ENCODE measurements at regions not wholly inside any gene's neighbourhood (a gene's known extent, or its start where the extent isn't known, plus 50 kb on each side); places are given as distances from the start of the nearest gene placed in this dataset.

DNA sequence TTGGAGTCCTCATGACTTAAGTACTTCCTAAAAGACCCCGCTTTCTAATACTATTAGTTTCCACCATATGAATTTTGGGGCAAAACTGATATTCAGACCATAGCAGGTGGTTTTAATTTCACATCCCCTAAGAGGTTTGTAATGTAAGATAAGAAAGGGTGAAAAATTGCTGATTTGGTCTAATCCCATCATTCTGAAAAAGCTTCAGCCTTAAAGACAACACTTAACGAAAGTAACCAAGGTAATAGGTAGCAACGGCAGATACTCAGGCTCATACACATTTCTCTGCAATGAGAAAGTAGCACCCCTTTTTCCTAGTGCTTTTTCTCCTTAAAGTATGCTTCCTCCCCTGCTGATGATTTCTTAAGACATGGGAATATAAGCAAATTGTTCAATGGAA lies 376.9 kb upstream of the LYPLAL1 start:
- BruUV-seq (replicated peaks): no TSS peak
- TF ChIP-seq, protein P1, sequence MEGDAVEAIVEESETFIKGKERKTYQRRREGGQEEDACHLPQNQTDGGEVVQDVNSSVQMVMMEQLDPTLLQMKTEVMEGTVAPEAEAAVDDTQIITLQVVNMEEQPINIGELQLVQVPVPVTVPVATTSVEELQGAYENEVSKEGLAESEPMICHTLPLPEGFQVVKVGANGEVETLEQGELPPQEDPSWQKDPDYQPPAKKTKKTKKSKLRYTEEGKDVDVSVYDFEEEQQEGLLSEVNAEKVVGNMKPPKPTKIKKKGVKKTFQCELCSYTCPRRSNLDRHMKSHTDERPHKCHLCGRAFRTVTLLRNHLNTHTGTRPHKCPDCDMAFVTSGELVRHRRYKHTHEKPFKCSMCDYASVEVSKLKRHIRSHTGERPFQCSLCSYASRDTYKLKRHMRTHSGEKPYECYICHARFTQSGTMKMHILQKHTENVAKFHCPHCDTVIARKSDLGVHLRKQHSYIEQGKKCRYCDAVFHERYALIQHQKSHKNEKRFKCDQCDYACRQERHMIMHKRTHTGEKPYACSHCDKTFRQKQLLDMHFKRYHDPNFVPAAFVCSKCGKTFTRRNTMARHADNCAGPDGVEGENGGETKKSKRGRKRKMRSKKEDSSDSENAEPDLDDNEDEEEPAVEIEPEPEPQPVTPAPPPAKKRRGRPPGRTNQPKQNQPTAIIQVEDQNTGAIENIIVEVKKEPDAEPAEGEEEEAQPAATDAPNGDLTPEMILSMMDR (IDR thresholded peaks at IDR 0.05 in 2 of 3, conservative IDR thresholded peaks at IDR 0.05 in 1 of 3; ENCODE audit: borderline replicate concordance in 1 of 3, insufficient read depth in 1 of 3, low read depth in 2 of 3, low read length in 2 of 3): no peak
- TF ChIP-seq RAD21 (IDR thresholded peaks at IDR 0.05; ENCODE audit: low read depth): no peak
- TF ChIP-seq FOSL1 (IDR thresholded peaks at IDR 0.05; ENCODE audit: low read depth): no peak
- TF ChIP-seq ELF1 (IDR thresholded peaks at IDR 0.05; ENCODE audit: borderline replicate concordance, low read depth): no peak
- no peak for TF ChIP-seq EZH2 (IDR thresholded peaks at IDR 0.05)
- CTCF ChIA-PET: no interaction called here
- no peaks in the 10 kb centered on the region for H3K79me2 ChIP-seq (ENCODE audit: insufficient read depth, low read length)
- H3K36me3 ChIP-seq (ENCODE audit: control insufficient read depth in 1 of 2, insufficient read depth in 2 of 2, low read length in 2 of 2): no peaks in the 10 kb centered on the region
- no peaks in the 10 kb centered on the region for H3K27me3 ChIP-seq (ENCODE audit: insufficient read depth, low read length)
- H3K4me2 ChIP-seq (ENCODE audit: low read length): no peak overlapping the region
- H3K9me3 ChIP-seq (ENCODE audit: control insufficient read depth in 1 of 2, insufficient read depth in 1 of 2, low read depth in 1 of 2, low read length in 2 of 2): no peaks in the 10 kb centered on the region
- DNase-seq (ENCODE audit: low read depth, low spot score) (no peak), ATAC-seq (no peak)
- H3K9ac ChIP-seq (ENCODE audit: low read length): no peak overlapping the region
- no peak overlapping the region for H3K4me3 ChIP-seq (replicated peaks in 1 of 2; ENCODE audit: low read depth in 1 of 2, low read length in 2 of 2)
- no peaks in the 10 kb centered on the region for H3K9me2 ChIP-seq (ENCODE audit: insufficient read depth)
- intact Hi-C loops (cut with micrococcal nuclease): no loop called here
- RAD21 ChIA-PET (ENCODE audit: low non-redundant PET in 1 of 2, low total read pairs in 2 of 2, uncharacterized antibody in 2 of 2, unreplicated experiment in 2 of 2): no interaction called here
- no peaks in the 10 kb centered on the region for H4K20me1 ChIP-seq (ENCODE audit: insufficient read depth)
- POLR2A ChIA-PET: no interaction called here
- H2AFZ ChIP-seq (ENCODE audit: low read depth, low read length, poor library complexity, severe bottlenecking): no peak overlapping the region
- no peak overlapping the region for H3K27ac ChIP-seq (ENCODE audit: low read depth, low read length)
- H3K4me1 ChIP-seq (ENCODE audit: control insufficient read depth in 1 of 2, insufficient read depth in 2 of 2, low read length in 2 of 2): no peaks in the 10 kb centered on the region

GRCh38 chr1:218802799-218803198 lies 370.9 kb upstream of the LYPLAL1 start:
- RAD21 ChIA-PET (ENCODE audit: low non-redundant PET in 1 of 2, low total read pairs in 2 of 2, uncharacterized antibody in 2 of 2, unreplicated experiment in 2 of 2): no interaction called here
- Histone ChIP-seq H2AFZ (ENCODE audit: low read depth, low read length, poor library complexity, severe bottlenecking) (no peak overlapping the region), H3K4me2 (ENCODE audit: low read length) (no peak overlapping the region), H3K9me3 (ENCODE audit: control insufficient read depth in 1 of 2, insufficient read depth in 1 of 2, low read depth in 1 of 2, low read length in 2 of 2) (no peaks in the 10 kb centered on the region), H3K36me3 (ENCODE audit: control insufficient read depth in 1 of 2, insufficient read depth in 2 of 2, low read length in 2 of 2) (no peaks in the 10 kb centered on the region), H3K79me2 (ENCODE audit: insufficient read depth, low read length) (no peaks in the 10 kb centered on the region), H3K27ac (ENCODE audit: low read depth, low read length) (no peak overlapping the region), H3K9ac (ENCODE audit: low read length) (no peak overlapping the region), H3K4me3 (replicated peaks in 1 of 2; ENCODE audit: low read depth in 1 of 2, low read length in 2 of 2) (no peak overlapping the region), H3K27me3 (ENCODE audit: insufficient read depth, low read length) (no peaks in the 10 kb centered on the region), H3K9me2 (ENCODE audit: insufficient read depth) (0 out of 2 replicates have a peak, but pooled peaks cover 4% of the 10 kb centered on the region), H3K4me1 (ENCODE audit: control insufficient read depth in 1 of 2, insufficient read depth in 2 of 2, low read length in 2 of 2) (peaks cover 6 to 16% of the 10 kb centered on the region in 2 experiments; a peak in 3 of 4 replicates), H4K20me1 (ENCODE audit: insufficient read depth) (no peaks in the 10 kb centered on the region)
- BruUV-seq (replicated peaks): no TSS peak
- CTCF ChIA-PET: no interaction called here
- POLR2A ChIA-PET: no interaction called here
- DNase-seq (ENCODE audit: low read depth, low spot score) (no peak), ATAC-seq (no peak)
- intact Hi-C loops (cut with micrococcal nuclease): no loop called here
- no peak for TF ChIP-seq SP1 (IDR thresholded peaks at IDR 0.05; ENCODE audit: low read depth)
- no peak for TF ChIP-seq ZNF274 (IDR thresholded peaks at IDR 0.05; ENCODE audit: low read depth, low read length)
- no peak for TF ChIP-seq POLR2AphosphoS5 (IDR thresholded peaks at IDR 0.05; ENCODE audit: low read depth, low read length)
- TF ChIP-seq ZBTB33 (IDR thresholded peaks at IDR 0.05; ENCODE audit: extremely low read depth, insufficient replicate concordance, low read length): no peak
- no peak for TF ChIP-seq EZH2phosphoT487 (IDR thresholded peaks at IDR 0.05; ENCODE audit: borderline replicate concordance)
- TF ChIP-seq CBX3 (IDR thresholded peaks at IDR 0.05; ENCODE audit: low read depth): no peak
- no peak for TF ChIP-seq CEBPB (IDR thresholded peaks at IDR 0.05; ENCODE audit: low read depth)
- TF ChIP-seq MAX (IDR thresholded peaks at IDR 0.05): no peak
- no peak for TF ChIP-seq EZH2 (IDR thresholded peaks at IDR 0.05)
- no peak for TF ChIP-seq YY1 (IDR thresholded peaks at IDR 0.05; ENCODE audit: extremely low read depth, insufficient replicate concordance, low read depth, low read length)
- TF ChIP-seq SIN3A (IDR thresholded peaks at IDR 0.05; ENCODE audit: low read depth): no peak
- TF ChIP-seq ZFX (IDR thresholded peaks at IDR 0.05): no peak
- no peak for TF ChIP-seq EGR1 (IDR thresholded peaks at IDR 0.05; ENCODE audit: low read depth)
